ENCODE measurements at regions not wholly inside any gene's neighbourhood (a gene's known extent, or its start where the extent isn't known, plus 50 kb on each side); places are given as distances from the start of the nearest gene placed in this dataset.

DNA sequence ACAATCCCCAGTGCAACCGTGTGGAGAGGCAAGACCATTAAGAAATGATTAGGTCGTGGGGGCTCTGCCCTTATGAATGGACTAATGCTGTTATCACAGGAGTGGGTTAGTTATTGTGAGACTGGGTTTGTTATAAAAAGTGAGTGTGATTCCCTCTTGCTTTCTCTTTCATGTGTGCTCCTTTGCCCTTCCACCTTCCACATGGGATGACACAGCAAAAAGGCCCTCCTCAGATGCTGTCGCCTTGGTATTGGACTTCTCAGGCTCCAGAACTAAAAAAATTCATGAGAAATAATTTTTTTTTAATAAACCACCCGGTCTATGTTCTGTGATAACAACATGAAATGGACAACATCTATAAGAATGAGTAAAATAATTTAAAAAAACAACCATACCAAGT lies 136.1 kb upstream of the PCBD1 start:
- no peaks in the 10 kb centered on the region for H3K9me3 ChIP-seq
- H3K27ac ChIP-seq, result no peak overlapping the region
- no peak overlapping the region for H3K4me3 ChIP-seq
- H3K4me1 ChIP-seq (replicated peaks), result no peaks in the 10 kb centered on the region
- TF ChIP-seq POLR2AphosphoS5 (IDR thresholded peaks at IDR 0.05) (no peak), POLR2A (IDR thresholded peaks at IDR 0.05) (no peak)
- TF ChIP-seq, protein P1, sequence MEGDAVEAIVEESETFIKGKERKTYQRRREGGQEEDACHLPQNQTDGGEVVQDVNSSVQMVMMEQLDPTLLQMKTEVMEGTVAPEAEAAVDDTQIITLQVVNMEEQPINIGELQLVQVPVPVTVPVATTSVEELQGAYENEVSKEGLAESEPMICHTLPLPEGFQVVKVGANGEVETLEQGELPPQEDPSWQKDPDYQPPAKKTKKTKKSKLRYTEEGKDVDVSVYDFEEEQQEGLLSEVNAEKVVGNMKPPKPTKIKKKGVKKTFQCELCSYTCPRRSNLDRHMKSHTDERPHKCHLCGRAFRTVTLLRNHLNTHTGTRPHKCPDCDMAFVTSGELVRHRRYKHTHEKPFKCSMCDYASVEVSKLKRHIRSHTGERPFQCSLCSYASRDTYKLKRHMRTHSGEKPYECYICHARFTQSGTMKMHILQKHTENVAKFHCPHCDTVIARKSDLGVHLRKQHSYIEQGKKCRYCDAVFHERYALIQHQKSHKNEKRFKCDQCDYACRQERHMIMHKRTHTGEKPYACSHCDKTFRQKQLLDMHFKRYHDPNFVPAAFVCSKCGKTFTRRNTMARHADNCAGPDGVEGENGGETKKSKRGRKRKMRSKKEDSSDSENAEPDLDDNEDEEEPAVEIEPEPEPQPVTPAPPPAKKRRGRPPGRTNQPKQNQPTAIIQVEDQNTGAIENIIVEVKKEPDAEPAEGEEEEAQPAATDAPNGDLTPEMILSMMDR (IDR thresholded peaks at IDR 0.05), result no peak
- intact Hi-C loops (cut with DNase I), result no loop called here
- 69% methylated on average over 4 of the region's 4 CpGs for WGBS
- no peak for DNase-seq (ENCODE audit: low spot score)
- H3K27me3 ChIP-seq (replicated peaks; ENCODE audit: insufficient read depth), result no peaks in the 10 kb centered on the region
- no peaks in the 10 kb centered on the region for H3K36me3 ChIP-seq

DNA sequence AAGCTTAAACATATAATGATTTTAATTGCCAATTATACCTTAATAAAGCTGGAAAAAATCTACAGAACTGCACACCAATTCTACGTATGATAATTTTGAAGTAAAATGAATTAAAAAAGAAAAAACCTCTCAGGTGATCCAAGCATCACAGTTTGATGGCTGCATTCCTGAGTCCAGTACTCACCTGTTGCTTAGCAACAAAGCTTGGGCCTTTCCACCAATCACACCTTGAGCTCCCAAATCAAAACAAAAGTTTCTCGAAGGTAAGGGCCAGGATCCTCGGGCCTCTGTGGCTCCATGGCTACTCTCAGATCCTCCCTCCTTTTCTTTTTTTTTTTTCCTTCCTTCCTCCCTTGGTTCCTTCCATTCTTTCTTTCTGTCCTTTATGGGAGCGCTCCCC lies 137.2 kb upstream of the PCBD1 start:
- H3K27ac ChIP-seq, result no peak overlapping the region
- no peak for DNase-seq (ENCODE audit: low spot score)
- H3K9me3 ChIP-seq, result no peaks in the 10 kb centered on the region
- no peaks in the 10 kb centered on the region for H3K4me1 ChIP-seq (replicated peaks)
- TF ChIP-seq POLR2AphosphoS5 (IDR thresholded peaks at IDR 0.05), result no peak
- TF ChIP-seq, protein P1 (IDR thresholded peaks at IDR 0.05), result no peak
- TF ChIP-seq POLR2A (IDR thresholded peaks at IDR 0.05), result no peak
- H3K4me3 ChIP-seq, result no peak overlapping the region
- H3K36me3 ChIP-seq, result no peaks in the 10 kb centered on the region
- intact Hi-C loops (cut with DNase I), result no loop called here
- WGBS, result 60% methylated on average over 4 of the region's 4 CpGs
- no peaks in the 10 kb centered on the region for H3K27me3 ChIP-seq (replicated peaks; ENCODE audit: insufficient read depth)

DNA sequence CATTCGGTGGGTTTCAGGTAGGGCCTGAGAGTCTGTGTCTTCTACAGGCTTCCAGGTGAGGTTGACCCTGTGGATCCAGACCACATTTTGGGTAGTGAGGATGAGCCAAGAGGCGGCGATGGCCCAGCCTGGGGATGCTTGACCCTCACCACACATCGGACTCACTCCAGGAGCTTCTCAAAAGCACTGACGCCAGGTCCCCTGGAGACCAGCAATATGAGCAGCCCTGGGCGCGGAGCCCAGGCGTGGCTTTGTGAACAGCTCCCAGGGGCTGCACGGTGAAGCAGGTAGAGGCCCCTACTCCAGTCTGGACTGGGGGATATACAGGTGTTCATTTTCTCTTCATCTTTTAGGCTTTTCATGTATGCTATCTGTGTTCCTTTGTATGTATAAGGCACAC lies 139.7 kb upstream of the PCBD1 start:
- Histone ChIP-seq H3K27ac (no peak overlapping the region), H3K4me3 (no peak overlapping the region), H3K36me3 (no peaks in the 10 kb centered on the region), H3K27me3 (replicated peaks; ENCODE audit: insufficient read depth) (no peaks in the 10 kb centered on the region), H3K4me1 (replicated peaks) (no peaks in the 10 kb centered on the region), H3K9me3 (no peaks in the 10 kb centered on the region)
- intact Hi-C loops (cut with DNase I), result no loop called here
- DNase-seq (ENCODE audit: low spot score), result no peak
- TF ChIP-seq POLR2A (IDR thresholded peaks at IDR 0.05) (no peak), POLR2AphosphoS5 (IDR thresholded peaks at IDR 0.05) (no peak)
- TF ChIP-seq, protein P1 (IDR thresholded peaks at IDR 0.05), result no peak
- WGBS, result 89% methylated on average over 9 of the region's 9 CpGs

DNA sequence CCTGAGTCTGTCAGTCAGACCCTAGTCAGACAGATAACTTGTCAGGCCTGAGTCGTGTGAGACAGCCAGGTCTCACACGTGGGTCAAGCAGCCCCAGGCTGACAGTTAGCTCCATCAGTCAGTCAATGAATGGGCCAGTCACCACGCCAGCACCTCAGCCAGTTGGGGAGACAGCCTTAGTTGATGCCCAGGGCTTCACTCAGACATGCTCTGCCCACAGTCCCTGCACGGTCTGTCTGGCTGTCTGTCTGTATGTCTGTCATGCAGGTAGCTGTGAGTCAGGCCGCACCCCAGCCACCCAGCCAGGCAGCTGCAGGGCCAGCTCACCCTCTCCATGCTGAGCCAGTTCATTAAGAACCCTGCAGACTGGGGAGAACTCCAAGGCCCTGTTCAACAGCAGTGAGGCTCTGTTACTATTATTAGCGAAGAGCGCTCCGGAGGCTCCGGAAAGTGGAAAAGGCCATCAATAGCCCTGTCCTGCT lies 141.1 kb upstream of the PCBD1 start:
- no peaks in the 10 kb centered on the region for H3K4me1 ChIP-seq (replicated peaks)
- no peaks in the 10 kb centered on the region for H3K36me3 ChIP-seq
- H3K4me3 ChIP-seq, result no peak overlapping the region
- TF ChIP-seq POLR2A (IDR thresholded peaks at IDR 0.05) (no peak), POLR2AphosphoS5 (IDR thresholded peaks at IDR 0.05) (no peak)
- TF ChIP-seq, protein P1 (IDR thresholded peaks at IDR 0.05), result no peak
- intact Hi-C loops (cut with DNase I), result no loop called here
- 89% methylated on average over 8 of the region's 9 CpGs for WGBS
- no peaks in the 10 kb centered on the region for H3K27me3 ChIP-seq (replicated peaks; ENCODE audit: insufficient read depth)
- no peak for DNase-seq (ENCODE audit: low spot score)
- H3K9me3 ChIP-seq, result no peaks in the 10 kb centered on the region
- H3K27ac ChIP-seq, result no peak overlapping the region

DNA sequence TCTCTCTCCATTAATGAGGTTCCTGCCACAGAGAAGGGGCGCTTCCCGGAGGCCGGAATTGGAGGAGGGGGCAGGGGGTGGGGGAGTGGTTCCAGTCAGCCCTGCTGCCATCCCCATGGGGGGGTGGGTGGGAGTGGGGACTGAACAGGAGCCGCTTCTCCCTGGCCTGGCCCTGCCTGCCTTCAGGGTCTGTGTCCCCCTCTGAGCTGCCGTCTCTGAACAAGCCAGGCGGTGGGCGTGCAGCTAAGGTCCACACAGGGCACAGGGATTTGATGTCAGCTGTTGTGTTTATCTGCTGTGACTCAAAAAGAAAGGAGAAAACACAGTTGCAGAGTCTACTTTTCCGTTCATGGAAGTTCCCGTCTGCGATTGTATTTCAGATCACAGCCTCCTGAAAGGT lies 141.5 kb upstream of the PCBD1 start:
- Histone ChIP-seq H3K4me1 (replicated peaks) (no peaks in the 10 kb centered on the region), H3K27ac (no peak overlapping the region), H3K9me3 (no peaks in the 10 kb centered on the region), H3K4me3 (no peak overlapping the region), H3K27me3 (replicated peaks; ENCODE audit: insufficient read depth) (no peaks in the 10 kb centered on the region), H3K36me3 (no peaks in the 10 kb centered on the region)
- TF ChIP-seq POLR2A (IDR thresholded peaks at IDR 0.05) (no peak), POLR2AphosphoS5 (IDR thresholded peaks at IDR 0.05) (no peak)
- TF ChIP-seq, protein P1 (IDR thresholded peaks at IDR 0.05), result no peak
- no peak for DNase-seq (ENCODE audit: low spot score)
- WGBS, result 86% methylated on average over 10 of the region's 10 CpGs
- intact Hi-C loops (cut with DNase I), result no loop called here
